Keratinocyte (primary cell): ENCODE measurements at regions not wholly inside any gene's neighbourhood (a gene's known extent, or its start where the extent isn't known, plus 50 kb on each side); places are given as distances from the start of the nearest gene placed in this dataset.

Experiments used
- CTCF ChIP-seq, 3 experiments: IDR thresholded peaks in 1 of 3; conservative IDR thresholded peaks in 1 of 3; optimal IDR thresholded peaks in 1 of 3; 2 replicates in 2 of 3; 3 replicates in 1 of 3; pipeline versions ENCODE3 to v1.5.1; 2011; ENCODE audit warnings: low read length in 3 of 3, mild to moderate bottlenecking in 3 of 3, moderate library complexity in 2 of 3, control low read depth in 1 of 3, inconsistent platforms in 1 of 3; ENCODE audit not compliant: insufficient read depth in 2 of 3; ENCODE audit errors: extremely low read depth in 1 of 3
- EZH2 ChIP-seq: IDR thresholded peaks from one replicate; pipeline ENCODE4 v1.6.1; 2012; ENCODE audit warnings: inconsistent platforms, mild to moderate bottlenecking, low read length, moderate library complexity

GRCh38 chr15:100758555-100758954, 121.1 kb upstream of the ALDH1A3 start:
- TF ChIP-seq CTCF (optimal IDR thresholded peaks at IDR 0.05 in 1 of 3, IDR thresholded peaks at IDR 0.05 in 1 of 3, conservative IDR thresholded peaks at IDR 0.05 in 1 of 3; ENCODE audit: extremely low read depth in 1 of 3, insufficient read depth in 2 of 3, low read length in 3 of 3), result no peak
- no peak for TF ChIP-seq EZH2
